HG03442 (cell line): ENCODE measurements at regions not wholly inside any gene's neighbourhood (a gene's known extent, or its start where the extent isn't known, plus 50 kb on each side); places are given as distances from the start of the nearest gene placed in this dataset.
"Not testable (repeated sequence)": the region's sequence is repeated elsewhere in the genome, so short reads cannot be mapped to it uniquely, and the experiment has no call there.

Experiments used
- ATAC-seq: cut with Tn5 transposase; IDR thresholded peaks from one replicate; pipeline ENCODE4 v1.9.1; 2021; ENCODE audit warnings: mild to moderate bottlenecking, moderate library complexity; ENCODE audit not compliant: unreplicated experiment

GRCh38 chr18:24613896-24614640, 153.6 kb downstream of the HRH4 start:
- no peak for ATAC-seq

GRCh38 chr18:24616653-24617052, 156.2 kb downstream of the HRH4 start:
- no peak for ATAC-seq

DNA sequence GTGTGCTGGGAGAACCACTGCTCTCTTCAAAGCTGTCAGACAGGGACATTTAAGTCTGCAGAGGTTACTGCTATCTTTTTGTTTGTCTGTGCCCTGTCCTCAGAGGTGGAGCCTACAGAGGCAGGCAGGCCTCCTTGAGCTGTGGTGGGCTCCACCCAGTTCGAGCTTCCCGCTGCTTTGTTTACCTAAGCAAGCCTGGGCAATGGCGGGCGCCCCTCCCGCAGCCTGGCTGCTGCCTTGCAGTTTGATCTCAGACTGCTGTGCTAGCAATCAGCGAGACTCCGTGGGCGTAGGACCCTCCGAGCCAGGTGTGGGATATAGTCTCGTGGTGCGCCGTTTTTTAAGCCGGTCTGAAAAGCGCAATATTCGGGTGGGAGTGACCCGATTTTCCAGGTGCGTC, 164.0 kb downstream of the HRH4 start:
- ATAC-seq = not testable (repeated sequence)

GRCh38 chr18:24627644-24628315, 167.3 kb downstream of the HRH4 start:
- ATAC-seq = no peak

GRCh38 chr18:24628326-24628725, 167.9 kb downstream of the HRH4 start:
- ATAC-seq = no peak

DNA sequence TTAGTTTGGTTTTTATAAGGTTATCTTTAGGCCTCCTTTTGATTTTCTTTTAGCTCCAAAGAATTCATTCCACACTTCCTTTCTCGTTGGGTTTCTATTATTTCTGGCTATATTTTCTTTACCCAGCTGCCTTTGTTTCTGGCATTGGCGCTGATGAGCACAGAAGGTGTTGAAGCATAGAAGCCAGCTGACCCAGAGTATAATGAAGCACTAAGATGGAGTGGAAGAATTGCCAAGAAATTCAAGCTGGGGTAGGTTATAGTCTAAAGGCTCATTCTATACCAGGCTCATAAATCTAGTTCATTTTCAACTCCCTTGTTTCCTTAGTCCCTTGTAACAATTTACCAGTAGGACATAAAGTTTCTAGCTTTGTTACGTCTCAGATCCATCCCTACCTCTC, 169.5 kb downstream of the HRH4 start:
- ATAC-seq = no peak

- no peak for ATAC-seq
These were observed 170.0 kb downstream of the HRH4 start for GRCh38 chr18:24630346-24630880.

- ATAC-seq = no peak
These were observed 171.0 kb downstream of the HRH4 start for GRCh38 chr18:24631243-24632025.

GRCh38 chr18:24632158-24632988, 171.9 kb downstream of the HRH4 start:
- no peak for ATAC-seq

DNA sequence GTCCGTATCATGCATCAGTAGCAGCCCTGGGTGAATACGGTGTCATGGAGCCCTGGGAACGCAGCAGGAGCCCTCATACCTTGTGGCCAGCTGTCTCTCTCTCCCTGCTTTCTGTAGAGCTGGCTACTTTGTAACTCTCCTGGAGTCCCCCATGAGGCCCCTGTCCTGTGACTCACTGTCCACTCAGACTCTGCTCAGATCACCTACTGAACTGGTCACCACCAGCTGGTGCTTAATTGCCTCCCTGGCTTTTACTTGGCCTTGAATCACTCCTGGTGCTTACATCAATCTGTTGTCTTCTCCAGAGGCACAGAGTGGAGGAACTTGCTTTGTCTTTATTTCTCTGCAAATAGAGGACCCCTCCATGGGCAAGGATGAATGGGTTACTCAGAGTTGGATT, 172.7 kb downstream of the HRH4 start:
- ATAC-seq = no peak

GRCh38 chr18:24649571-24649970, 189.1 kb downstream of the HRH4 start:
- ATAC-seq = no peak

GRCh38 chr18:24651434-24651833, 191.0 kb downstream of the HRH4 start:
- no peak for ATAC-seq

GRCh38 chr18:24656050-24656449, 195.6 kb downstream of the HRH4 start:
- no peak for ATAC-seq

GRCh38 chr18:24656551-24657443, 196.4 kb downstream of the HRH4 start:
- no peak for ATAC-seq

GRCh38 chr18:24657444-24657842, 197.0 kb downstream of the HRH4 start:
- no peak for ATAC-seq

GRCh38 chr18:24658302-24658701, 197.9 kb downstream of the HRH4 start:
- no peak for ATAC-seq

DNA sequence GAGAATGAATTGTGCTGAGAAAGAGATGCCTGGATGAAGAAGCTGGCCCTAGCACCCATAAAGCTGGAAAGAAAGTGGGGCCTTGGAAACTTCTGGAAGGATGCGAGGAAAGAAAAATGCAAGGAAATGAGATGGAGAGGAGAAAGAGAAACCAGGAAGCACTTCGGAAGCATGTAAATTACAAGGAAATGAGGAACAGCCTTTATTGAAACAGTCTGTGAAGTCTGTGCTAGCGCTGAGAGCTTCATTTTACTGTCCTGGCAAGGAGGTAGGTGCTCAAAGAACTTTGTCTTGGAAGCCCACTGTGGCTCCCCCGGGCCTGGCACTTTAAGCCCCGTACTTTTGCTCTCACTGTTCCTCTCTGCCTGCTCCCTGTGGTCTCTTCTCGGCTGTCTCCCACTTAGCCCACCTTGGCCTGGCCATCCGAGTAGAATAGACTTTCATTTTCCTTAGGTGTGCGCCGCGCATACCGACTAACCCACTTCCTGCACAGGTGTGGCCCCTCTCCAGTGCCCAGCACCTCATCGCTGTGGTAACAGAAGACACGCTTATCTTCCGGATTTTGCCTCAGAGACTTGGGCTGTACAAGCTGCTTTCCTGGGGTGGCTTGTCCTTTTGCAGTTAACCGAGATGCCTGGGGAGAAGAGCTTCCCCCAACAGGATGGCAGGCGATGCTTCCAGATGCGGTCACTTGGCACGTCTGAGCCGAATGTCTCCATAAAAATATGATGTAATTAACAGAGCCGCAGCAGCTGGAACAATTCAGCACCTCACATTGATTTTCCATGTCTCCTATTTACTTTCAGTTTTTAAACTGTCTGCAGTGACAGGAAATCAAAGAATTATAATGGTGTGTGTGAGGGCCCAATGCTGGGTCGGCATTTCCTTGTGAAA, 199.6 kb downstream of the HRH4 start:
- peak; percentile 81 for ATAC-seq

GRCh38 chr18:24660956-24661355, 200.5 kb downstream of the HRH4 start:
- no peak for ATAC-seq

- no peak for ATAC-seq
These were observed 202.0 kb downstream of the HRH4 start for GRCh38 chr18:24662412-24662821.
